Ishikawa (cell line): ENCODE measurements at regions not wholly inside any gene's neighbourhood (a gene's known extent, or its start where the extent isn't known, plus 50 kb on each side); places are given as distances from the start of the nearest gene placed in this dataset.

Experiments used
- CEBPB ChIP-seq: IDR thresholded peaks from 2 replicates; pipeline ENCODE4 v1.6.1; 2012
- CREB1 ChIP-seq: IDR thresholded peaks from 2 replicates; pipeline ENCODE4 v1.6.1; 2012; ENCODE audit warnings: low read depth
- EGR1 ChIP-seq: IDR thresholded peaks from 2 replicates; pipeline ENCODE4 v1.6.1; 2012
- EP300 ChIP-seq: IDR thresholded peaks from 2 replicates; pipeline ENCODE4 v1.6.1; 2012; ENCODE audit warnings: borderline replicate concordance
- FOXM1 ChIP-seq: IDR thresholded peaks from 2 replicates; pipeline ENCODE4 v1.6.1; 2012; ENCODE audit warnings: low read depth, borderline replicate concordance
- RAD21 ChIP-seq: IDR thresholded peaks from 2 replicates; pipeline ENCODE4 v1.6.1; 2012; ENCODE audit warnings: low read depth
- TAF1 ChIP-seq: IDR thresholded peaks from 2 replicates; pipeline ENCODE4 v1.6.1; 2012; ENCODE audit warnings: low read depth, mild to moderate bottlenecking
- TCF12 ChIP-seq: IDR thresholded peaks from 2 replicates; pipeline ENCODE4 v1.6.1; 2012; ENCODE audit warnings: low read depth
- YY1 ChIP-seq: IDR thresholded peaks from 2 replicates; pipeline ENCODE4 v1.6.1; 2012; ENCODE audit warnings: low read depth
- TF ChIP-seq, protein P1 (sequence below): IDR thresholded peaks from 2 replicates; pipeline ENCODE4 v1.6.1; 2012
- TF ChIP-seq, protein P2 (sequence below): IDR thresholded peaks from 2 replicates; pipeline ENCODE4 v1.6.1; 2012

DNA sequence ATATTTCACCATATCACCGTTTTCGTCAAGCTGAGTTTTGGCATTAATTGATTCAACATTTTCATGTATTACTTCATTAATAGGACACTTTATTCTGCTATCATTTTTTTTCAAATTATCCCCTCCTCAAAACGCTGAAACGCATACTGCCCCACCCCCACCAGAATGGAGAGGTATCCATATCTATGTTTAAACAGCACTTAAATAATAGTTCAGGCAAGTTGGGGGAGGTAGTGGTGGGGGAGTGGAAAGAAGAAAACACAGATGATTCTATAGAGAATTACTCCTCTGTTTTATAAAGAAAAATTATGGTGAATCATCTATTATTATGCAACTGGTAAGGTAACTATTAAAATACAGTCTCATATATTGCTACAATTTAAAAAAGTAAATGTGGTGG, 314.4 kb upstream of the ZEB2 start:
- TF ChIP-seq FOXM1 (no peak), RAD21 (no peak), EP300 (no peak), TCF12 (no peak), CREB1 (no peak), TAF1 (no peak), CEBPB (no peak), EGR1 (no peak), YY1 (no peak)
- TF ChIP-seq, protein P1, sequence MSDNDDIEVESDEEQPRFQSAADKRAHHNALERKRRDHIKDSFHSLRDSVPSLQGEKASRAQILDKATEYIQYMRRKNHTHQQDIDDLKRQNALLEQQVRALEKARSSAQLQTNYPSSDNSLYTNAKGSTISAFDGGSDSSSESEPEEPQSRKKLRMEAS: no peak
- TF ChIP-seq, protein P2, sequence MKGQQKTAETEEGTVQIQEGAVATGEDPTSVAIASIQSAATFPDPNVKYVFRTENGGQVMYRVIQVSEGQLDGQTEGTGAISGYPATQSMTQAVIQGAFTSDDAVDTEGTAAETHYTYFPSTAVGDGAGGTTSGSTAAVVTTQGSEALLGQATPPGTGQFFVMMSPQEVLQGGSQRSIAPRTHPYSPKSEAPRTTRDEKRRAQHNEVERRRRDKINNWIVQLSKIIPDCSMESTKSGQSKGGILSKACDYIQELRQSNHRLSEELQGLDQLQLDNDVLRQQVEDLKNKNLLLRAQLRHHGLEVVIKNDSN: no peak
